HG03342 (cell line): ENCODE measurements at regions not wholly inside any gene's neighbourhood (a gene's known extent, or its start where the extent isn't known, plus 50 kb on each side); places are given as distances from the start of the nearest gene placed in this dataset.
A peak's percentile ranks its signal among the peaks of the same experiment; 100 is the strongest.
"Not testable (repeated sequence)": the region's sequence is repeated elsewhere in the genome, so short reads cannot be mapped to it uniquely, and the experiment has no call there.

Experiments used
- ATAC-seq: cut with Tn5 transposase; IDR thresholded peaks from one replicate; pipeline ENCODE4 v1.9.1; 2021; ENCODE audit warnings: mild to moderate bottlenecking, moderate library complexity; ENCODE audit not compliant: unreplicated experiment

DNA sequence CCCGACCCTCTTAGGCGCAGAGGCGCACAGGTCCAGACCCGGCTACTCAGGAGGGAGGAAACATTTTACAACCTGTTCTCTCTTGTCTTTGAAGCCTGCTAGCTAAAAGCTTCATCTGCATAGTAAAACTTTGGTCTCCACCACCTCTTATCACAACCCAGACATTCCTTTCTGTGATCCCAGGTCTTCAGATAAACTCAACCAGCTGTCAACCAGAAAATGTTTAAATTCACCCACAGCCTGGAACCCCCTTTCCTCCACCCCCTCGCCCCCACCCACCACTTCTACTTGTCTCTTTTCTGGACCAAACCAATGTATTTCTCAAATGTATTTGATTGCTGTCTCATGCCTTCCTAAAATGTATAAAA, 169.1 kb upstream of the PRKX start:
- ATAC-seq = not testable (repeated sequence)

DNA sequence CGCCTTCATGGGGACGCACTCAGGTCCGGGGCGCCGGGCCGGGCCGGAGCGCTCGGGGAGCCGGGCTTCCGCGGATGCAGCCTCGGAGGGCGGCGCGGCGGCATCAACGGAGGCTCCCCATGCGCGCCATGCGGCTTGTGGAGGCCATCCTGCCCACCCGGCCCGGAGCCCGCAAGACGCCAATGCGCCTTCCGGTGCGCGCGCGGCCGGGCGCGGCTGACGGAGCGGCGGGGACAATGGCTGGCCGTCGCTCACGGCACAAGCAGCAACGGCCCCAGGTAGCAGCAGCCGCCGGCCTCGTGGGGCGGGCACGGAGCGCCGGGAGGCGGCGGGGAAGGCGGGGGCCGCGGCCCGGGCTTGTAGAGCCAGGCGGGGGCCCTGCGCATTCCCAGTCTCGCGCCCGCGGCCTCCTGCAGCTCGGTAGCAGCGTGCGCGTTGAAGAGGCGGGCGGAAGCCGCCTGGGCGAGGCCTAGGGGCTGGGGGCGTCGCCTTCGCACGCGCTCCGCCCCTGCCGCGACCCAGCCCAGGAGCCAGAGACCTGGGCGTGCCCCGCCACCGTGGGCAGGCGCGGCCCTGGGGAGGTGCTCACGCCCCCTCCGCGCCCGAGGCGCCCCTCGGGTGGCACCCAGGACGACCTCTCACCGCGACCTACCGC, 168.6 kb upstream of the PRKX start:
- peak; percentile 97 for ATAC-seq

DNA sequence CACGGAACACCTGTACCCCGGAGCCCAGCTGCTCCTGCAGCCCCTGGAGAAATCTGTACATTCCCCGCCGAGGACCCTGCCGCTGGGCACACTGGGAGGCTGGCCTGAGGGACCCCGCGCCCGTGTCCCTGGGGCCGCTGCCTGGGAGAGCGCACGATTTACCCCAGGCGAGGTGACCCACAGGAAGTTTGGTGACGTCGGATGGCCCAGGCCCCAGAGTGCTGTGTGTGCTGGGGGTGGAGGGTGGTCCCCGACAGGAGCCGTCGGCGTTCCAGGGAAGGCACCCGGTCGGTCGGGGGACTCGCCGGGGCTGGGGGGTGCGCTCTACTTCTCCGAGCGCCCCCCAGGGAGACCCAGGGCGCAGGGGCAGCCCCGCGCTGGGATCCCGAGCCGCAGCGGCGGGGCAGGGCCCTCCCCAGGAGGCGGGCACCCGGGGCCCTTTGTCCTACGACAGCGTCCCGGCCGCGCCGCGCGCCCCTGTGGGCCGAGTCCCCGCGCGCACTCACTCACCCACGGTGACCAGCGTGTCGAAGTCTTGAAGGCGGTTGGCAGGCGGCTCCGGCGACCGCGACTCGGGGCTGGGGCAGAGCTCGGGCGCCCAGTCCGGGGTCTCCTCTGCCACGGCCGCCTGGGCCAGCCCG, 167.9 kb upstream of the PRKX start:
- peak; percentile 41 for ATAC-seq

DNA sequence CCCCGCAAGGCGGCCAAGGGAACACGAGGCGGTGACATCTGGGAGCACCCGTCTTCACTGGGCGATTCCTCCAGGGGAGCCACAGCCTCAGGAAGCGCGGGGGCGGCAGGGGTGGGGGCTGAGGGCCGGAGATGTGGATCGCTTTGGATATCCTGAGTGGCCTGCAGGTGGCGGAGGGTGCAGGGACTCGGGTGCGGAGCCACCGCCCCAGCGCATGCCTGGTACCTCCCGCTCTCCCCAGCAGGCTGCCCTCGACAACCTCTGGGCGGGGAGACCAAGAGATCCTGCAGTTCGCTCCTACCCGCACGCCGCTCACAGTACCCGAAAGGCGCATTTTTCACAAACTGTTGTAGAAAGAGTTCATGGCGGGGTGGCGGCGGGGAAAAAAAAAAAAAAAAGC, 162.9 kb upstream of the PRKX start:
- not testable (repeated sequence) for ATAC-seq

DNA sequence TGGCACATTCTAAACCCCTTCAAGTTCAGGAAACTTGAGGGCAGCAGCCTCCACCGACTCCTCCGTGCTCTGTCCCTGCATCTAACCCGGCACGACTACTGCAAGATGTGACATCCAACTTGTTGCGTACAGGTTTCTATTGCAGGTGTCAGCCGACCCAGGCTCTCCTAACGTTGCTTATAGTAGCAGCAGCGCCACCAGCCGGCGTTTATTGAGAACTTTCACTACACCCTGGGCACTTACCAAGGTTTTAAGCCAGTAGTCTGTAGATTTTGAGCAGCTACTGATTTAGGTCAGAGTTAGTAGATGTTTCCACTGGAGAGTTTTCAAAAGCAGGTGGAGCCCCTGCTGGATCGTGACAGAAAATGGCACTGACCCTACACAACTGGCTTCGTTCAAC, 162.2 kb upstream of the PRKX start:
- not testable (repeated sequence) for ATAC-seq

DNA sequence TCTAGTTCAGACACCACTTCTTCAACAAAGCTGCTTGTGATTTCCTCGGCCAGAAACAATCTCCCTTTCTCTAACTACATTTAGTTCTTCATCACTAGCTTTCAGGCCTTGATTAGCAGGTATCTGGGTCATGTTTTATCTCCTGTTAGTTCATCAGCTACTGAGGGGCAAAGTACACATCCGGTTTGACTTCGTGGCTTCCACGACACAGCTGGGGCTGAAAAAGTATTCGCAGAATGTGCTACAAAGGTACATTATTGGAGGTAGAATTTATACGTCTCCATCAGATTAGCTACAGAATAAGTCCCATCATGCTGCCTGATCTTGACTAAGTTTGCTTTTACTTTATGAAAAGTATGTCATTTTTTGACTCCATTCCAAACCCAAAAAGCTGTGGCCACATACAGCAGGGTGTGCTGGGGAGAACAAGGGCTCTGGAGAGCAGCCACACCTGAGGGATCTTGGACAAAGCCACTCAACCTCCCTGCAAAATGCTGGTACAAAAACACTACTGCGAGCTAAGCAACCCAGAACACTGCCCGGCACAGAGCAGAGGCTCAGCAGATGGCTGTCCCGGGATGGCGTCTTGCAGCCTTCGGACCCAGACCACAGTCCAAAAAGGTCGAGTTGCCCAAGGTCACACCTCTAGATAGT, 158.9 kb upstream of the PRKX start:
- not testable (repeated sequence) for ATAC-seq

DNA sequence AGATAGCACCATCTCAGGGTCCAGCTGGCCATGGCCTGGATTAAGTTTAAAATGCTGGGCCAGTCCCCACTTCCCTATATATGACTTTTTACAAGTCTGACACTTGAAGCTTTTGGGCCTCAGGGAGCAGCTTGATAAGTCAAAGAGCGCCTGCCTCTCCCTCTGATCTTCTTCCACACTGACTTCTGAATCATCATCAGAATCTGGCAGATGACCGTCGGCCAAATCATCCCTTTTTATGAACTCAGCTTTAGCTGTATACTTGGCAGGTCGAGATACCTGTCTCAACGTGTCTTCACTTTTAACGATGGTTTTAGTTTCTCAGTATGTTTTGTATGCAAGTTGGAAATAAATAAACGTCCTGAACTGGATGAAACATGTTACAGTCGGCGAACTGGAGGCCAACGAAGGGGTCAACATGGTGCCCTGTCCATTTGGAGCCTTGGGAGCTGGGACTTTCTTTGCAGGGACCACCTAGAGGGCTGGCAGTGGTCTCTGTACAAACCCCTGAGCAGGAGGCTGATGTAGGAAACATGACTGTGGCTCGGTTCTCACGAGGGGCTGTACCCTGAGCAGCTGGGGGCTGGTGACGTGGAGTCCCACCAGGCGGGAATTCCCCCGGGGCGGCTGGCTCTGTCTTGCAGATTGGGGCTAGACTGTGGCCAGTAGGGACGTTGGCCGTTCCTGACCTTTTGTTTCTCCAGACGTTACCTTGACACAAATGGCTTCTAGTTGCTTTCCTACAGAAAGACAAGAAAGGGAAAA, 153.8 kb upstream of the PRKX start:
- ATAC-seq = not testable (repeated sequence)

DNA sequence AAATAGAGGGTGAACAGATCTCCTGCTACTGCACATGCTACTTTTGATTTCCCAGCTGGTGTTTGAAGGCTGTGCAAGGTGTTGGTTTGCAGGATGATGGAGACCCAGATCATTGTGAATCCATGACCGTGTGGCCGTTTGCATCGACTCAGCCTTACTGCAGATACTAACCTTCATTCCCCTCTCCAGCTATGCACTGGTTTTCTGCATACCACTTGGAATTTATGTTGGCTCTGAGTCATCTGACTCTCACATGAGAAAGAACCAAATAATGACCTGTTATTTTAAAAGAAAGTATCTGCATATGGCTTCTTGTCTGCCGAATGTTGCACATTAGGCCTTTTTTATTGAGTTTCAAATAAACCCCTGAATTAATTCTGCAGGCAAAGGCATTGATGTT, 144.9 kb upstream of the PRKX start:
- not testable (repeated sequence) for ATAC-seq

DNA sequence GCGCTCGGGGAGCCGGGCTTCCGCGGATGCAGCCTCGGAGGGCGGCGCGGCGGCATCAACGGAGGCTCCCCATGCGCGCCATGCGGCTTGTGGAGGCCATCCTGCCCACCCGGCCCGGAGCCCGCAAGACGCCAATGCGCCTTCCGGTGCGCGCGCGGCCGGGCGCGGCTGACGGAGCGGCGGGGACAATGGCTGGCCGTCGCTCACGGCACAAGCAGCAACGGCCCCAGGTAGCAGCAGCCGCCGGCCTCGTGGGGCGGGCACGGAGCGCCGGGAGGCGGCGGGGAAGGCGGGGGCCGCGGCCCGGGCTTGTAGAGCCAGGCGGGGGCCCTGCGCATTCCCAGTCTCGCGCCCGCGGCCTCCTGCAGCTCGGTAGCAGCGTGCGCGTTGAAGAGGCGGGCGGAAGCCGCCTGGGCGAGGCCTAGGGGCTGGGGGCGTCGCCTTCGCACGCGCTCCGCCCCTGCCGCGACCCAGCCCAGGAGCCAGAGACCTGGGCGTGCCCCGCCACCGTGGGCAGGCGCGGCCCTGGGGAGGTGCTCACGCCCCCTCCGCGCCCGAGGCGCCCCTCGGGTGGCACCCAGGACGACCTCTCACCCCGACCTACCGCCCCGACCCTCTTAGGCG, 130.2 kb upstream of the PRKX start:
- peak; percentile 97 for ATAC-seq

DNA sequence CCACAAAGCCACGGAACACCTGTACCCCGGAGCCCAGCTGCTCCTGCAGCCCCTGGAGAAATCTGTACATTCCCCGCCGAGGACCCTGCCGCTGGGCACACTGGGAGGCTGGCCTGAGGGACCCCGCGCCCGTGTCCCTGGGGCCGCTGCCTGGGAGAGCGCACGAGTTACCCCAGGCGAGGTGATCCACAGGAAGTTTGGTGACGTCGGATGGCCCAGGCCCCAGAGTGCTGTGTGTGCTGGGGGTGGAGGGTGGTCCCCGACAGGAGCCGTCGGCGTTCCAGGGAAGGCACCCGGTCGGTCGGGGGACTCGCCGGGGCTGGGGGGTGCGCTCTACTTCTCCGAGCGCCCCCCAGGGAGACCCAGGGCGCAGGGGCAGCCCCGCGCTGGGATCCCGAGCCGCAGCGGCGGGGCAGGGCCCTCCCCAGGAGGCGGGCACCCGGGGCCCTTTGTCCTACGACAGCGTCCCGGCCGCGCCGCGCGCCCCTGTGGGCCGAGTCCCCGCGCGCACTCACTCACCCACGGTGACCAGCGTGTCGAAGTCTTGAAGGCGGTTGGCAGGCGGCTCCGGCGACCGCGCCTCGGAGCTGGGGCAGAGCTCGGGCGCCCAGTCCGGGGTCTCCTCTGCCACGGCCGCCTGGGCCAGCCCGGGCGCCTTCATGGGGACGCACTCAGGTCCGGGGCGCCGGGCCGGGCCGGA, 129.5 kb upstream of the PRKX start:
- ATAC-seq = peak; percentile 40

DNA sequence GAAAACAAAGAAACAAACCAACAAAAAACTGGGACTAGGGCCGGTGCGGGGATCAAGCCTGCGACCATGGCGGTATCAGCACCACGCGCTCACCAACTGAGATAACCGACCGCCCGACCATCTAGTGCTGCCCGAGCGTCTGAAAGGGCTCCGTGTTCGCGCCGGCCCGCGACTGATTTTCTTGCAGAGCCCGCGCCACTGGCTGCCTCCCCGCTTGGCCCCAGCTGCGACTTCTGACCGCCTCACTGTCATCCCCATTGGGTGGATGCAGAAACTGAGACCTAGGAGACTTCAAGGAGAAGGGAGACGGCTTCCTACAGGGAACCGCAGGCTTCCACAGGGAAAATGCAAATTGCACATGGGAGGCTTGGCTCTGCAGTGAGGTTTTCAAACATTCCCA, 125.3 kb upstream of the PRKX start:
- ATAC-seq = not testable (repeated sequence)

DNA sequence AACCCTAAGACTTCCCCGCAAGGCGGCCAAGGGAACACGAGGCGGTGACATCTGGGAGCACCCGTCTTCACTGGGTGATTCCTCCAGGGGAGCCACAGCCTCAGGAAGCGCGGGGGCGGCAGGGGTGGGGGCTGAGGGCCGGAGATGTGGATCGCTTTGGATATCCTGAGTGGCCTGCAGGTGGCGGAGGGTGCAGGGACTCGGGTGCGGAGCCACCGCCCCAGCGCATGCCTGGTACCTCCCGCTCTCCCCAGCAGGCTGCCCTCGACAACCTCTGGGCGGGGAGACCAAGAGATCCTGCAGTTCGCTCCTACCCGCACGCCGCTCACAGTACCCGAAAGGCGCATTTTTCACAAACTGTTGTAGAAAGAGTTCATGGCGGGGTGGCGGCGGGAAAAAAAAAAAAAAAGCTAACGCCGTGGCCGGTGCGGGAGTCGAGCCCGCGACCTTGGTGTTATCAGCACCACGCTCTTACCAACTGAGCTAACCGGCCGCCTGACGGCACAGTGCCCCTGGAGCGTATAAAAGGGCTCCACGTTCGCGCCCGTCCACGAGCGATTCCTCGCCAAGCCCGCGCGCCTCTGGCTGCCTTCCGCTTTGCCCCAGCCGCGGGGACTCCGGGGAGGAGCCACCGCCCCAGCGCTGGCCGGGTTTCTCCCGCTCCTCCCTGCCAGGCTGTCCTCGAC, 124.7 kb upstream of the PRKX start:
- ATAC-seq = not testable (repeated sequence)

DNA sequence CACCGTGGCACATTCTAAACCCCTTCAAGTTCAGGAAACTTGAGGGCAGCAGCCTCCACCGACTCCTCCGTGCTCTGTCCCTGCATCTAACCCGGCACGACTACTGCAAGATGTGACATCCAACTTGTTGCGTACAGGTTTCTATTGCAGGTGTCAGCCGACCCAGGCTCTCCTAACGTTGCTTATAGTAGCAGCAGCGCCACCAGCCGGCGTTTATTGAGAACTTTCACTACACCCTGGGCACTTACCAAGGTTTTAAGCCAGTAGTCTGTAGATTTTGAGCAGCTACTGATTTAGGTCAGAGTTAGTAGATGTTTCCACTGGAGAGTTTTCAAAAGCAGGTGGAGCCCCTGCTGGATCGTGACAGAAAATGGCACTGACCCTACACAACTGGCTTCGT, 123.8 kb upstream of the PRKX start:
- not testable (repeated sequence) for ATAC-seq

DNA sequence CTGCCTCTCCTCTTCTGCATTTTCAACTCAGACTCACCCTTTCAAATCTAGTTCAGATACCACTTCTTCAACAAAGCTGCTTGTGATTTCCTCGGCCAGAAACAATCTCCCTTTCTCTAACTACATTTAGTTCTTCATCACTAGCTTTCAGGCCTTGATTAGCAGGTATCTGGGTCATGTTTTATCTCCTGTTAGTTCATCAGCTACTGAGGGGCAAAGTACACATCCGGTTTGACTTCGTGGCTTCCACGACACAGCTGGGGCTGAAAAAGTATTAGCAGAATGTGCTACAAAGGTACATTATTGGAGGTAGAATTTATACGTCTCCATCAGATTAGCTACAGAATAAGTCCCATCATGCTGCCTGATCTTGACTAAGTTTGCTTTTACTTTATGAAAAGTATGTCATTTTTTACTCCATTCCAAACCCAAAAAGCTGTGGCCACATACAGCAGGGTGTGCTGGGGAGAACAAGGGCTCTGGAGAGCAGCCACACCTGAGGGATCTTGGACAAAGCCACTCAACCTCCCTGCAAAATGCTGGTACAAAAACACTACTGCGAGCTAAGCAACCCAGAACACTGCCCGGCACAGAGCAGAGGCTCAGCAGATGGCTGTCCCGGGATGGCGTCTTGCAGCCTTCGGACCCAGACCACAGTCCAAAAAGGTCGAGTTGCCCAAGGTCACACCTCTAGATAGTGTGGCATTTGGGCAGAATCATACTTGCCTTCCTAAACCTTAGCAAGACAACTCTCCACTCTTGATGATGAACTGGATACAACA, 120.5 kb upstream of the PRKX start:
- ATAC-seq = not testable (repeated sequence)

DNA sequence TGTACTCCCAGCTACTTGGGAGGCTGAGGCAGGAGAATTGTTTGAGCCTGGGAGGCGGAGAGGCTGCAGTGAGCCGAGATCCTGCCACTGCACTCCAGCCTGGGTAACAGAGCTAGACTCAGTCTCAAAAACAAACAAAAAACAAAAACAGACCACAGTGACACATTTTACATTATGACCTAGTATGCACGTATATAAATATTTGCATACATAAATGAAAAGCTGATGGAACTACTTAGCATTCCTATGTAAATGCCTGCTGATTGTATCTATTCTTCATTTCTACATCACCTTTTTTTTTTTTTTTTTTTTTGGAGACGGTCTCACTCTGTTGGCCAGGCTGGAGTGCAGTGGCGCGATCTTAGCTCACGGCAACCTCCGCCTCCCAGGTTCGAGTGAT, 116.6 kb upstream of the PRKX start:
- ATAC-seq = not testable (repeated sequence)

DNA sequence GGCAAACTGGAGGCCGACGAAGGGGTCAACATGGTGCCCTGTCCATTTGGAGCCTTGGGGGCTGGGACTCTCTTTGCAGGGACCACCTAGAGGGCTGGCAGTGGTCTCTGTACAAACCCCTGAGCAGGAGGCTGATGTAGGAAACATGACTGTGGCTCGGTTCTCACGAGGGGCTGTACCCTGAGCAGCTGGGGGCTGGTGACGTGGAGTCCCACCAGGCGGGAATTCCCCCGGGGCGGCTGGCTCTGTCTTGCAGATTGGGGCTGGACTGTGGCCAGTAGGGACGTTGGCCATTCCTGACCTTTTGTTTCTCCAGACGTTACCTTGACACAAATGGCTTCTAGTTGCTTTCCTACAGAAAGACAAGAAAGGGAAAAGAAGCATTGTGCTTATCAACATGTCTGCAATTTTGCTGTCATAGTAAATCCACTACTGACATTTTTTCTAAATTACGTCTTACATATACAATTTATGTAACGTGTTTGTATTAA, 115.6 kb upstream of the PRKX start:
- not testable (repeated sequence) for ATAC-seq

DNA sequence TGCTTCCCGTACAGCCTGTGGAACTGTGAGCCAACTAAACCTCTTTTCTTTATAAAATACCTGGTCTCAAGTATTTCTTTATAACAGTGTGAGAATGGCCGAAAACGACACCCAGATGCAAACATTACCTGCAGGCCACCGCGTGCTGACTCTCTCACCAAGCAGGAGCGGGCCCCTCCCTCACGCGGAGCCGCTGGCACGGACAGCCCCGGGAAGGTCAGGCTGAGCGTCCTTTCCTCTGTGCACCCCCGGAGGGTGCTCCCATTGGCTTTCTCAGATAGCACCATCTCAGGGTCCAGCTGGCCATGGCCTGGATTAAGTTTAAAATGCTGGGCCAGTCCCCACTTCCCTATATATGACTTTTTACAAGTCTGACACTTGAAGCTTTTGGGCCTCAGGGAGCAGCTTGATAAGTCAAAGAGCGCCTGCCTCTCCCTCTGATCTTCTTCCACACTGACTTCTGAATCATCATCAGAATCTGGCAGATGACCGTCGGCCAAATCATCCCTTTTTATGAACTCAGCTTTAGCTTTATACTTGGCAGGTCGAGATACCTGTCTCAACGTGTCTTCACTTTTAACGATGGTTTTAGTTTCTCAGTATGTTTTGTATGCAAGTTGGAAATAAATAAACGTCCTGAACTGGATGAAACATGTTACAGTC, 115.1 kb upstream of the PRKX start:
- ATAC-seq = not testable (repeated sequence)

DNA sequence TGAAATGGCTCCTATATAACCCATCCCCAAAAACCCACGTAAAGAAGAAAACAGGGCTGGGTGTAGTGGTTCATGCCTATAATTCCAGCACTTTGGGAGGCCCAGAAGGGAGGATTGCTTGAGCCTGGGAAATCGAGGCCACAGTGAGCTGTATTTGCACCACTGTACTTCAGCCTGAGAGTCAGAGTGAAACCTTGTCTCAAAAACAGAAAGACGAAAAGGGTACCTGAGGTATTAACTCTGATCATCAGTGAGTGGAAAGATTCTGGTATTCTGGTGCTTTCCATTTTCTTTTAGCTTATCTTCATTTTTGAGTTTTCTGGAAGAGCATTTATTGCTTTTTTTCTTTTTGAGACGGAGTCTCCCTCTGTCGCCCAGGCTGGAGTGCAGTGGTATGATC, 110.6 kb upstream of the PRKX start:
- ATAC-seq = peak; percentile 39
